ENCODE measurements at regions not wholly inside any gene's neighbourhood (a gene's known extent, or its start where the extent isn't known, plus 50 kb on each side); places are given as distances from the start of the nearest gene placed in this dataset.
"Not testable (repeated sequence)": the region's sequence is repeated elsewhere in the genome, so short reads cannot be mapped to it uniquely, and the experiment has no call there.

DNA sequence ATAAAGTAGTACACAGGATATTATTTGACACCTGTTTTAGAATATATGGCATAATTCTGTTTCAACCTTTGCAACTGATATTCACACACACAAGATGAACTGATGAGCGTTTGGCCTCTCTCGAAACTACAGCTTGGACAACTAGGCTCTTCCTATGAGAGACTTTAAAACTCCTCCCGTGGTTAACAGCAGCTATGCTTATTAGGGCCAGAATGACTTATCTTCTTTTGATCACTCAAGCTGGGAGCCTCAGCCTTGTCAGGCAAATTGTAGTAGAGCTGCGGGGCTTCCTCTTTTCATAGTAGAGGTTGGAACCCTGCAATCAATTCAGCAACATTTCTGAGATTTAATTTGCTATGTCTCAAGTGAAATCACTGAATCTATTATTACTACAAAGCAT, 381.3 kb upstream of the ANKRD20A1 start:
- H3K36me3 ChIP-seq (ENCODE audit: control insufficient read depth, insufficient read depth, low read length); H3K9me3 Mint-ChIP-seq (ENCODE audit: unreplicated experiment); CTCF ChIA-PET; intact Hi-C loops (cut with micrococcal nuclease; ENCODE audit: unreplicated experiment); H3K27ac Mint-ChIP-seq (ENCODE audit: unreplicated experiment); H3K27me3 Mint-ChIP-seq (ENCODE audit: insufficient read depth, unreplicated experiment); H3K4me1 ChIP-seq; H3K27me3 ChIP-seq (replicated peaks; ENCODE audit: control insufficient read depth, insufficient read depth, low read length); BruUV-seq (replicated peaks); POLR2A ChIA-PET; H3K9me3 ChIP-seq; H3K36me3 Mint-ChIP-seq (ENCODE audit: insufficient read depth, unreplicated experiment); H3K4me3 Mint-ChIP-seq (ENCODE audit: unreplicated experiment); DNase-seq; H3K4me1 Mint-ChIP-seq (ENCODE audit: low read depth, unreplicated experiment); H3K4me3 ChIP-seq (ENCODE audit: low read depth, low read length): not testable (repeated sequence)

GRCh38 chr9:67470739-67471138, 388.0 kb upstream of the ANKRD20A1 start:
- H3K4me3 ChIP-seq (ENCODE audit: low read depth, low read length); H3K4me1 ChIP-seq; POLR2A ChIA-PET; DNase-seq; intact Hi-C loops (cut with micrococcal nuclease; ENCODE audit: unreplicated experiment); H3K27ac Mint-ChIP-seq (ENCODE audit: unreplicated experiment); H3K4me3 Mint-ChIP-seq (ENCODE audit: unreplicated experiment); H3K36me3 ChIP-seq (ENCODE audit: control insufficient read depth, insufficient read depth, low read length); H3K4me1 Mint-ChIP-seq (ENCODE audit: low read depth, unreplicated experiment); BruUV-seq (replicated peaks); H3K9me3 Mint-ChIP-seq (ENCODE audit: unreplicated experiment); H3K27me3 ChIP-seq (replicated peaks; ENCODE audit: control insufficient read depth, insufficient read depth, low read length); H3K36me3 Mint-ChIP-seq (ENCODE audit: insufficient read depth, unreplicated experiment); CTCF ChIA-PET; H3K27me3 Mint-ChIP-seq (ENCODE audit: insufficient read depth, unreplicated experiment); H3K9me3 ChIP-seq: not testable (repeated sequence)

GRCh38 chr9:67468326-67468725, 390.4 kb upstream of the ANKRD20A1 start:
- H3K4me1 ChIP-seq; H3K4me3 Mint-ChIP-seq (ENCODE audit: unreplicated experiment); H3K27me3 ChIP-seq (replicated peaks; ENCODE audit: control insufficient read depth, insufficient read depth, low read length); BruUV-seq (replicated peaks); POLR2A ChIA-PET; H3K36me3 Mint-ChIP-seq (ENCODE audit: insufficient read depth, unreplicated experiment); H3K36me3 ChIP-seq (ENCODE audit: control insufficient read depth, insufficient read depth, low read length); H3K27me3 Mint-ChIP-seq (ENCODE audit: insufficient read depth, unreplicated experiment); H3K9me3 ChIP-seq; CTCF ChIA-PET; DNase-seq; H3K4me3 ChIP-seq (ENCODE audit: low read depth, low read length); H3K27ac Mint-ChIP-seq (ENCODE audit: unreplicated experiment); H3K9me3 Mint-ChIP-seq (ENCODE audit: unreplicated experiment); H3K4me1 Mint-ChIP-seq (ENCODE audit: low read depth, unreplicated experiment); intact Hi-C loops (cut with micrococcal nuclease; ENCODE audit: unreplicated experiment): not testable (repeated sequence)

GRCh38 chr9:67461796-67462757, 396.7 kb upstream of the ANKRD20A1 start:
- CTCF ChIA-PET; intact Hi-C loops (cut with micrococcal nuclease; ENCODE audit: unreplicated experiment); H3K36me3 ChIP-seq (ENCODE audit: control insufficient read depth, insufficient read depth, low read length); H3K36me3 Mint-ChIP-seq (ENCODE audit: insufficient read depth, unreplicated experiment); H3K27me3 Mint-ChIP-seq (ENCODE audit: insufficient read depth, unreplicated experiment); H3K27me3 ChIP-seq (replicated peaks; ENCODE audit: control insufficient read depth, insufficient read depth, low read length); H3K4me1 Mint-ChIP-seq (ENCODE audit: low read depth, unreplicated experiment); DNase-seq; H3K9me3 ChIP-seq; POLR2A ChIA-PET; H3K4me3 ChIP-seq (ENCODE audit: low read depth, low read length); H3K9me3 Mint-ChIP-seq (ENCODE audit: unreplicated experiment); H3K4me1 ChIP-seq; BruUV-seq (replicated peaks); H3K4me3 Mint-ChIP-seq (ENCODE audit: unreplicated experiment); H3K27ac Mint-ChIP-seq (ENCODE audit: unreplicated experiment): not testable (repeated sequence)

DNA sequence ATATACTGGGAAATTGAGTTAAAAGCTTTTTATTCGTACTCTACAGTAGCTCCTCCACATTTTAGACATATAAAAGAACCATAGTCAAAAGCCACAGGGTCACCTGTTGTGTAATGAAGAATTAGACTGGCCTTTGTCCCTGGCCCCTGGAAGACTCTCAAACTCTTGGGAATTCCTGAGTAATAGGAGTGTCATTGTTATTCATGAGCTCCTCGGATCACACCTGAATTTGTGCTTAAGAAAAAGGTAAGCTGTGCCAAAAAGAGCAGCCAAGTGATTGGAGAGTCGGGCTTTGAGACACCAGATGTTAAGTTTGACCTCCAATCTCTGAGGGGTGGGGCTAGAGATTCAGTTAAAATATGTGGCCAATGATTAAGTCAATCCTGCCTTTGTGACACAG, 405.8 kb upstream of the ANKRD20A1 start:
- H3K36me3 ChIP-seq (ENCODE audit: control insufficient read depth, insufficient read depth, low read length); H3K27ac Mint-ChIP-seq (ENCODE audit: unreplicated experiment); H3K36me3 Mint-ChIP-seq (ENCODE audit: insufficient read depth, unreplicated experiment); CTCF ChIA-PET; BruUV-seq (replicated peaks); H3K27me3 ChIP-seq (replicated peaks; ENCODE audit: control insufficient read depth, insufficient read depth, low read length); H3K4me1 Mint-ChIP-seq (ENCODE audit: low read depth, unreplicated experiment); H3K9me3 Mint-ChIP-seq (ENCODE audit: unreplicated experiment); H3K27me3 Mint-ChIP-seq (ENCODE audit: insufficient read depth, unreplicated experiment); intact Hi-C loops (cut with micrococcal nuclease; ENCODE audit: unreplicated experiment); DNase-seq; POLR2A ChIA-PET; H3K4me3 Mint-ChIP-seq (ENCODE audit: unreplicated experiment); H3K4me3 ChIP-seq (ENCODE audit: low read depth, low read length); H3K4me1 ChIP-seq; H3K9me3 ChIP-seq: not testable (repeated sequence)

- H3K4me1 Mint-ChIP-seq (ENCODE audit: low read depth, unreplicated experiment); intact Hi-C loops (cut with micrococcal nuclease; ENCODE audit: unreplicated experiment); CTCF ChIA-PET; H3K9me3 ChIP-seq; H3K36me3 ChIP-seq (ENCODE audit: control insufficient read depth, insufficient read depth, low read length); POLR2A ChIA-PET; H3K27me3 ChIP-seq (replicated peaks; ENCODE audit: control insufficient read depth, insufficient read depth, low read length); H3K4me3 Mint-ChIP-seq (ENCODE audit: unreplicated experiment); H3K27ac Mint-ChIP-seq (ENCODE audit: unreplicated experiment); DNase-seq; BruUV-seq (replicated peaks); H3K27me3 Mint-ChIP-seq (ENCODE audit: insufficient read depth, unreplicated experiment); H3K4me1 ChIP-seq; H3K9me3 Mint-ChIP-seq (ENCODE audit: unreplicated experiment); H3K4me3 ChIP-seq (ENCODE audit: low read depth, low read length); H3K36me3 Mint-ChIP-seq (ENCODE audit: insufficient read depth, unreplicated experiment): not testable (repeated sequence)
These were observed 416.4 kb upstream of the ANKRD20A1 start for GRCh38 chr9:67442313-67442712.

DNA sequence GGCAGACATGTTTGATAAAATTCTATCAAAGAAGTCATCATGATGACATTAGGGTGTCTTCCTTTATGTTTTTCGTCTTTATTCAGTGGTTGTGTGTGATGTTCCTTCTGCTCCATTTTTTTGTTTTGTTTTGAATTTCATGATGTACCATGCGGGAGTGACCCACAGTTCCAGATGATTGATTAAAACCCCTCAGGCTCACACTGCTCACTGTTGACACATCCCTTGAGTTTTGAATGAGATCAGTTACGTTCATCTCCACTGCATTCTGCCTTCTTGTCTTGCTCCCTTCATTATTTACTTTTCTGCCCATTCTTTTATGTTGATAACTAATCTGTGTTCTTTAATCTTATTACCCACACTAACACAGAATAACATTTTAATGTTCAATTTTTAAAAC, 421.7 kb upstream of the ANKRD20A1 start:
- H3K4me3 Mint-ChIP-seq (ENCODE audit: unreplicated experiment); H3K4me1 ChIP-seq; H3K9me3 ChIP-seq; DNase-seq; POLR2A ChIA-PET; H3K4me3 ChIP-seq (ENCODE audit: low read depth, low read length); H3K27me3 Mint-ChIP-seq (ENCODE audit: insufficient read depth, unreplicated experiment); intact Hi-C loops (cut with micrococcal nuclease; ENCODE audit: unreplicated experiment); CTCF ChIA-PET; H3K27ac Mint-ChIP-seq (ENCODE audit: unreplicated experiment); H3K36me3 Mint-ChIP-seq (ENCODE audit: insufficient read depth, unreplicated experiment); H3K4me1 Mint-ChIP-seq (ENCODE audit: low read depth, unreplicated experiment); H3K9me3 Mint-ChIP-seq (ENCODE audit: unreplicated experiment); H3K36me3 ChIP-seq (ENCODE audit: control insufficient read depth, insufficient read depth, low read length); BruUV-seq (replicated peaks); H3K27me3 ChIP-seq (replicated peaks; ENCODE audit: control insufficient read depth, insufficient read depth, low read length): not testable (repeated sequence)

All from Caco-2 (cell line).